Stimulated activated CD8-positive, alpha-beta memory T cell treated with anti-CD3 and anti-CD28 coated beads, Interleukin-2, amount 100 ng/mL, for 1 hour (primary cell): ENCODE measurements at regions not wholly inside any gene's neighbourhood (a gene's known extent, or its start where the extent isn't known, plus 50 kb on each side); places are given as distances from the start of the nearest gene placed in this dataset.
"Not testable (repeated sequence)": the region's sequence is repeated elsewhere in the genome, so short reads cannot be mapped to it uniquely, and the experiment has no call there.

Experiments
- DNase-seq, 2 donors: peaks; one replicate each; pipeline ENCODE4 v3.0.0-alpha.2; 2020; ENCODE audit warnings: low read depth in 2 of 2

- DNase-seq: no peak
These were observed 107.8 kb upstream of the BCL6 start for GRCh38 chr3:187852842-187853730.

GRCh38 chr3:187855131-187855530, 109.9 kb upstream of the BCL6 start:
- no peak for DNase-seq

- no peak for DNase-seq
These were observed 111.3 kb upstream of the BCL6 start for GRCh38 chr3:187856555-187856954.

- no peak for DNase-seq
These were observed 112.8 kb upstream of the BCL6 start for GRCh38 chr3:187858041-187858440.

- DNase-seq: no peak
These were observed 113.4 kb upstream of the BCL6 start for GRCh38 chr3:187858711-187859110.

- DNase-seq: not testable (repeated sequence)
These were observed 117.5 kb upstream of the BCL6 start for GRCh38 chr3:187862701-187863277.

GRCh38 chr3:187870360-187871203, 125.3 kb upstream of the BCL6 start:
- no peak for DNase-seq

GRCh38 chr3:187871204-187871591, 125.9 kb upstream of the BCL6 start:
- no peak for DNase-seq

GRCh38 chr3:187871848-187872247, 126.6 kb upstream of the BCL6 start:
- no peak for DNase-seq

- DNase-seq: no peak
These were observed 128.6 kb upstream of the BCL6 start for GRCh38 chr3:187873843-187874242.

- no peak for DNase-seq
These were observed 130.6 kb upstream of the BCL6 start for GRCh38 chr3:187875863-187876262.

GRCh38 chr3:187878772-187879518, 133.7 kb upstream of the BCL6 start:
- no peak for DNase-seq

- no peak for DNase-seq
These were observed 135.2 kb upstream of the BCL6 start for GRCh38 chr3:187880441-187880840.

GRCh38 chr3:187880851-187881250, 135.6 kb upstream of the BCL6 start:
- no peak for DNase-seq

GRCh38 chr3:187888701-187889100, 143.4 kb upstream of the BCL6 start:
- no peak for DNase-seq

GRCh38 chr3:187889106-187889505, 143.8 kb upstream of the BCL6 start:
- no peak for DNase-seq

- no peak for DNase-seq
These were observed 144.5 kb upstream of the BCL6 start for GRCh38 chr3:187889601-187890404.

GRCh38 chr3:187890405-187890752, 145.1 kb upstream of the BCL6 start:
- DNase-seq: not testable (repeated sequence)

GRCh38 chr3:187896646-187897045, 151.4 kb upstream of the BCL6 start:
- no peak for DNase-seq

GRCh38 chr3:187899246-187899645, 154.0 kb upstream of the BCL6 start:
- DNase-seq: no peak
